ENCODE measurements at regions not wholly inside any gene's neighbourhood (a gene's known extent, or its start where the extent isn't known, plus 50 kb on each side); places are given as distances from the start of the nearest gene placed in this dataset.

DNA sequence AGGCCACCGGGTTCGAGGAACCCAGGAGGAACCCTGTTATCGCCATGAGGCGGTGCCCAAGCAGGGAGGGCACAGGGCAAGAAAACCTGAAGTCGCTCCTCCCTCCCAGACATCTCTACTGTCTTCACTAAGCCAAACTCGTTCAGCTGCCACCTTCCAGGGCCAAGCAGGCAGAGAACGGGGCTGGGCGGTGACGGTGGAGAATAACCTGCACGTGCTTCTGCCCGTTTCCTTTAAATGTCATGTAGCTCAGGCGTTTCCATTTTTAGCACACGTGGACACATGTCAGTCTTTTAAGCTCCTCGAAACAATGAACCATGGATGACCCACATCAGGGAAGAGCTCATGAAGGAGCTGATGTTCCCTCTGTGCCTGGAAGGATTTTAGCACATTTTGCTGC, 124.3 kb upstream of the KLF6 start:
- DNase-seq (ENCODE audit: low read depth in 2 of 2) = no peak

DNA sequence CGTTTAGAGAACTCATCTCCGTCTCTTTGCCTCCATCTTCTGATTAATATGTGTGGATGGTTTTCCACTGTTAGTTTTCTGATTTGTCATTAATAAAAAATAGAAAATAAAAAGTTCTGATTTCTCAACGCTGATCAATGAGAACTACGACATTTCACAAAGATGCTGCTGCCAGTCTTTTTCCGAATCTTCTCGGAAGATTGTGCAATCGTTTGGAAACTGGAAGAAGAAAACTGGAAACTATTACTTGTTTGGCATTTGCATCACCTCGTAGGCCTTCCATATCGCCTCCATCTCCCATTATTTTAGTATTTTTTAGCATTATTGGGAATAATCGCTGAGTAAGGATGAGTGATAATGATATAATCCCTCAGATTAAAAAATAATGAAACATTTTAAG, 123.2 kb upstream of the KLF6 start:
- DNase-seq (ENCODE audit: low read depth in 2 of 2) = no peak

DNA sequence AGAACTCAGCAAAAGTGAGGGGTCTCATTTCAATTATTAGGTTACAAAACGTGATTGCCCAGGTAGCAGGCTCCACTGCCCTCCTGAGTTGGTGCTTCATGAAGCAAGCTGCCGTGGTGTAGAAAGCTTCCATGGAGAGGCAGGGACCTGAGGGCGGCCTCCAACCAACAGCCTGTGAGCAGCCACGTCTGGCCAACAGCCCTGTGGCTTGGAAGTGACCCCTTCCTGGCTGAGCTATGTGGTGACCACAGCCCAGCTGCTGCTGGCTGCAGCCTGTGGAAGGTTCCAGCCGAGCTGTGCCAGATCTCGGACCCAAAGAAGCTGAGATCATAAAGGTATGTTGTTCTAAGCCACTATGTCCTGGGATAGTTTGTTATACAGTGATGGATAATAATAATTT, 122.5 kb upstream of the KLF6 start:
- DNase-seq (ENCODE audit: low read depth in 2 of 2) = no peak

DNA sequence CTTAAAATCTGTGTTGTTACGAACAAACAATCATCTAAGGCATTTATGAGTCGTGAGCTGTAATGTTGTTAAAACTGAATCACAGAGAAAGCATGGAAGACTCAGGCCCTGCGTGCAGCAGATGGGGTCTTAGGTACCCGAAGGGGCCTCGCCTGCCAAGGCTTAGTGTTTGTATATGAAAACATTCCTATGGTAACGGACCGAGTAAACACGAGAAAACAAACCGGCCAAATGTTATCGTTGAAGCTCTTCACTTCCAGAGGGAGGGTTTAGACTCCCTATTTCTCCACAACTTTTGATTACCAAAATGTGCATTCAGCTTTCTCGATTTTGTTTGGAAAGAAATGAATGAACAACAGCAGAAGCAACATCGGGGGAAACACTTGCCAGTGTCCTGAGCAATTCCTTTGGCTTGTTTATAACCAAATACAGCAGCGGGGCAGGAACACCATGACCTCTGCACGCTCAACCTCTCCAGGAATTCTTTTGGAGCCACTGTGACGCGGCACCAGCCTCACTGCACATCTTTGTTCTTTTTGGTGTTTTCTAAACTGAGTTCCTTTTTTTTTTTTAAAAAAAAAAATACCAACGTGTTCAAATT, 121.6 kb upstream of the KLF6 start:
- DNase-seq (ENCODE audit: low read depth in 2 of 2) = no peak

DNA sequence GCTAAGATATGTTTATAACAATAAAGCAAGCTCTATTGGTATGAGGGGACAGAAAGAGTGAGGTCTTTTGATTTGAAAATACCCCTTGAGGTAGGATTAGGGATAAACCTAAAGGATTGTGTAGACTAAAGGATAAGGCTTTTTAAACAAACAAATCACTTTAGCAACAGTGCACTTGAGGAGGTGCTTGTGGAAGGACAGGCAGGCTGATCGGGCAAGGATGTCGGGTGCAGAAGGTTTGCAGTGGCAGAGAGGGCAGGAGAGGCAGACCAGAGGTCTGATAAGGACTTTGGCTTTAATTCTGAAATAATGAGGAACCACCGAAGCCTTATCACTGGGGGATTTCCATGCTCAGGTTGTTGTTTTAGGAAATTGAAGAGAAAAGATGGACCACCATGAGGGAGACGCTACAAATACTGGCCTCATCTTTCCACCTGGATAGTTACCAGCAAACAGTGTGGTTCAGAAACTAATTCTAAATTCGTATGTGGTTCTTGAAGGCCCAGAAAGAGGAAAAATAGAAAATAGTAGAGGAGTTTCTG, 119.5 kb upstream of the KLF6 start:
- DNase-seq (ENCODE audit: low read depth in 2 of 2) = no peak

DNA sequence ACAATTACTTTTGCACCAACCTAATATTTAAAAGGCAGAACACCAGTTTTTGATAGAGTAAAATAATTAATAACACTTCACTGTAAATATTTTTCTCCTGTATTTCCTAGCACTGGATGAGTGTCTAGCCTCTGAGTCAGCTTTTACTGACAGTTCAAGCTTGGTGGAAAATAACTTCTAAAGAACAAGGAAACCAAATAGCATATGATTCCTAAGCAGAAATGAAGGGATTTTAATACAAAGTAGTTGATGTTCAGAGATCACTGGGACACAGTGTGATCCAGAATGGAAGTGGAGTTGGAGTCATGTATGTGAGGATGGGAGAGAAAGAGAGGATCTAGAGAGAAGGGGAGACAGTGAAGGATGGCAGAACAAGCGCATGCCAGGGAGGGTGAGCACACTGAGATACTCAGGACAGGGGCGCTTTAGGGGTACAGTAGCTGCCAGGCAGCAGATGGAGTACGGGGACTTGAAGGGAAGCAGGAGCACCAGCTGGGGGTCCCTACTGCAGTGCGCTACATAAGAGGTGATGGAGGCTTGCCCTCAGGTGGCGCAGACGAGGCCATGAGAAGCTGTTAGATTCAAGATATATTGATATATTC, 117.9 kb upstream of the KLF6 start:
- DNase-seq (ENCODE audit: low read depth in 2 of 2) = no peak

DNA sequence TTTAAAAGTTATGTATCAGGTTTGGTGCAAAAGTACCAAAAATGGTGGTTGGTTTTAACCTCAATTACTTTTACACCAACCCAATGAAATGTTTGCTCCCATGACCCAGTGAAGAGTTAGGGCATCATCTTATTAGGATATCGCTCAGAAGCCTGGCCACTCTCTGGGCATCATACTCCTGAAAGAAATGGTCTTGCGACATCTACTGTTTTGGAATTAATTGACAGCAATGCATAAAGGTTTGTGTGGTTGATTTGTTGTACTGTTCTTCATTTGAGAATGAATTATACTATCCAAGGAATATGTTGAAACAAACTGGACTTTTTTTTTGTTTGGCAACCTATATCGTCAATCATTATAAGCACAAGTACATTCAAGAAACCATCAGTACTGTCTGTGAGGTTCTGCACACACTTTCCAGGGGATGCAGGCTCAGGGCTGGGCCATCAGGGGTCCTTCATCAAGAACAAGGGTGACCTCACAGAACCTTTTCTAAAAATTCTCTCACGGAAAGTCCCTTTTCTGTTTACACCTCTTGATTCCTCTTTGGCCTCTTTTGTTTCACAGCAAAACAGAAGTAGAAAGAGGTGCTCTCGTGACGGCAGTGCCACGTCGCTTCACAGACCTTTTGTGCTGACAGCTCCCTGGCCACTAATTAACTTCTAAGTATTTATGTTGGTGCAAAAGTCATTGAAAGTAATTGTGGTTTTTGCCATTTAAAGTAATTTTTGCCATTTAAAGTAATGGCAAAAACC, 117.2 kb upstream of the KLF6 start:
- DNase-seq (ENCODE audit: low read depth in 2 of 2) = peak in 1 of 2 donors; percentile 38

DNA sequence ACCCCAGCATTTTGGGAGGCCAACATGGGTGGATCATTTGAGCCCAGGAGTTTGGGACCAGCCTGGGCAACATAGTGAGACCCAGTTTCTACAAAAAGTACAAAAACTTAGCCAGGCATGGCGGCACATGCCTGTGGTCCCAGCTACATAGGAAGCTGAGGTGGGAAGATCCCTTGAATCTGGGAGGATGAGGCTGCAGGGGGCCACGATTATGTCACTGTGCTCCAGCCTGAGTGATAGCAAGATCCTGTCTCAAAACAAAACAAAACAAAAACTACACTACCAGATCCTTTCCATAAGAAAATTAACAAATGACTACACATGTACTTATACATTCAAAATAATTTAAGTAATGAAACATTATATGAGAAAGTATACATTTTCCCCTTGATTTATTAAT, 116.4 kb upstream of the KLF6 start:
- no peak for DNase-seq (ENCODE audit: low read depth in 2 of 2)

DNA sequence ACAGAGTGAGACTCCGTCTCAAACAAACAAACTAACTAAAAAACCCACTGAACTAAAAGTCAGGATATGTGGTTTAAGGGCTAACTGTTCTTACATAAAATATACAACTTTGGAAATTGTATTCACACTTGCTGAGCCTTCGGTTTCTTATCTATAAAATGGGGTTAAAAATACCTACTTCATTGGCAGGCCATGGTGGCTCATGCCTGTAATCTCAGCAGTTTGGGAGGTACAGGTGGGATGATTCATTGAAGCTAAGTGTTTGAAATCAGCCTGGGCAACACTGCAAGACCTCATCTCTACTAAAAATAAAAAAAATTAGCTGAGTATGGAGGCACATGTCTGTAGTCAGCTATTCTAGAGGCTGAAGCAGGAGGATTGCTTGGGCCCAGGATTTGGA, 115.4 kb upstream of the KLF6 start:
- DNase-seq (ENCODE audit: low read depth in 2 of 2) = no peak

DNA sequence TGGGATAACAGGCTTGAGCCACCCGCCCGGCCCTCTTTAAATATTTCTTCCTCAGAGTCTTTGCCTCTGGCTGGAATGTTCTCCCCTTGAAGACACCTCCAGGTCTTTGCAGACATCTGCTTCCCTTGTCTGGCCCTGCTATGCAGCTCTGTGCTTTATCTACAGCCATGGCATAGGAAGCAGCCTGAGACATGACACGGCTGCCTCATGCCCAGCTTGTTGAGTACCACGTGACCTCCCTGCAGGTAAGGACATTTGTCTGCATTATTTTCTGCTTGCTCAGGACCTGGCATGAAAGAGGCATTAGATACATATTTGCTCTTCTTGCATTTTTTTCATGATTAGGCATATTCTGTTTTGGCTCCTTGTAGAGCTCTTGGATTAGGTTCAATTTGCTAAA, 113.8 kb upstream of the KLF6 start:
- no peak for DNase-seq (ENCODE audit: low read depth in 2 of 2)

DNA sequence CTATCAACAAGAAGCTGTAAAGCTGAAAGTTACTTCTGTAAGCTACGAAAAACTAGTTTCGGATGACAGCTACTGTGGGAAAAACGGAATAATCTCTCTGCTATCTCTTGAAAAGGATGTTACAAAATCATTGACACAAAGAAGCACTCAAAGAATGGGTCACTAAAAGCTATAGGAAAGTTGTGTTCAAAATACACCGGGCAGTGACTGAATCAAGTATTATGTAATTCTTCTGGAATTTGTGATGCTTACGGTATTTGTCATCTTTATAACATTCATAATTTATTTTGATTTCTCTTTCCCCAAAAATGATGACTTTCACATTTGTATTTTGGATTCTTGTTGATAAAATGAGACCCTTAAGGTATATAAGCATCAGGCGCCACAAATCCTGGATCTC, 112.1 kb upstream of the KLF6 start:
- no peak for DNase-seq (ENCODE audit: low read depth in 2 of 2)

DNA sequence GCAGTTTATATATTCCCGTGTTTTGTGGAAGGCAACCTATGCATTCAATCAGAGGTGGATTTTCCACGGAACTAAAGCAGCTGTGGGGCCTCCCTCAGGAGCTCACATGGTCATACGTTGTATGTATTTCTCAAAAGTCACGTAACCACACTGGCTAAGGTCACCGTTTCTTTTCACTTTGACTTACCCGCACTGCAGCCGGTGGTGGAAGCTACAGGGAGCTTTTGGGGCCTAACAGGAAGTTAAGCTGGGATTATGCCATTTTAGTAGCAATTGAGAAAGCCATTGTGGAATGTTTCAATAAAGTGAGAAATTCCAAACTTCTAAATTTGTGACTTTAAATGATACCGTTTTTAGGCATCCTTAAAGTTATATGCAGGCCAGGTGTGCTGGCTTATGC, 111.2 kb upstream of the KLF6 start:
- no peak for DNase-seq (ENCODE audit: low read depth in 2 of 2)

DNA sequence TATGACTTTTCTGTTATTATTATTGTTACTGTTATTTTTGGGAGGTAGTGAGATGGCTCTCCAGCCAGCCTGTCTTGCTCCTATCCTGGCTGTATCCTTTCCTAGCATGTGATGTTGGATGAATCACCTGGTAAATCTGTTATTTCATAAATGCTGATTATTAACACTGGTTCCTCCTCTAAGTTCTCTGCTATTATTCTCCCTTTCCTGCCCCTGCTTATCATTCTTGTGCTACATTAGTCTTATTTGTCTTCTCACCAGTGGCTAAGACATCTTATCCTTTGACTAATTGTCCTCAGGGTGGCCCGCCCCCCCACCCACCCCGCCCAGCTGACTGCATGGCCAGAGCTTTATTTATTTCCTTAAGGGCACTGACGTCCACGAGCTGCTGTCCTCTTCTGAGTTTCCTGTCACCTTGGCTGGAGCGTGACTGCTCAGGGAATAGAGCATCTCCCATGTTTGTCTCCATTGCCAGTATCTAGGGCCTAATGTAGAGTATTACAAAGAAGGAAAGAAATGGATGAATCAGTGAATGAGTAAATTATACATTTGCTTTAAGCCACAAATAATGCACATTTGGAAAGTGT, 110.1 kb upstream of the KLF6 start:
- DNase-seq (ENCODE audit: low read depth in 2 of 2) = no peak

DNA sequence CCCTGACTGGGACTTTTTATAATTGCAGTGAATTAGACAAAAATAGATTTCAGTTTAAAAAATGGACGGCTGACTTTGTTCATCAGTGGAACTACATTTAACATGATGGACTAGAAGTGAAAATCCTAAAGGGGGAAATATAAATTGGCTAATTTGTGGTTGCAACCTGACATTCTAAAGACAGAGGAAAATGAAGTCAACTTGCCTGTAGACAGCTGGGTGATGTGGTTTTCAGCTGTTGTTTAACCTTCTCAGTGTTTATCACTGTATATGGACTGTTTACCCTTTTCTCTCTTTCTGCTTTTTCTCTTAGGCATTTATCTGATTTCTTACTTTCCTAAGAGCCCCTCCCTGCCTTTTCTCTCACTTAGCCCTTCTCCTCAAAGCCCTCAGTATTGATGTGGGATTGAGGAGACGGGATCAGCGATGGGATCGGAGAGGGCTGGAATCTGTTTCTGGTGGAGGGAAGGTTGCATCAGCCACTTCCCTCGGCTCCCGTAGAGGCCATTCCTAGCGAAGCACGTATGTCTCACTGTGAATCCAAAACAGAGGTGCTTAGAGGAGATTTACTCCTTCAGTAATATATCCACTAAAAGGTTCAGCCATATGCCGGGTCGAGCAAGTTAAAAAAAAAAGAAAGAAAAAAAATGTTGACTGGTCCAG, 109.0 kb upstream of the KLF6 start:
- DNase-seq (ENCODE audit: low read depth in 2 of 2) = no peak

DNA sequence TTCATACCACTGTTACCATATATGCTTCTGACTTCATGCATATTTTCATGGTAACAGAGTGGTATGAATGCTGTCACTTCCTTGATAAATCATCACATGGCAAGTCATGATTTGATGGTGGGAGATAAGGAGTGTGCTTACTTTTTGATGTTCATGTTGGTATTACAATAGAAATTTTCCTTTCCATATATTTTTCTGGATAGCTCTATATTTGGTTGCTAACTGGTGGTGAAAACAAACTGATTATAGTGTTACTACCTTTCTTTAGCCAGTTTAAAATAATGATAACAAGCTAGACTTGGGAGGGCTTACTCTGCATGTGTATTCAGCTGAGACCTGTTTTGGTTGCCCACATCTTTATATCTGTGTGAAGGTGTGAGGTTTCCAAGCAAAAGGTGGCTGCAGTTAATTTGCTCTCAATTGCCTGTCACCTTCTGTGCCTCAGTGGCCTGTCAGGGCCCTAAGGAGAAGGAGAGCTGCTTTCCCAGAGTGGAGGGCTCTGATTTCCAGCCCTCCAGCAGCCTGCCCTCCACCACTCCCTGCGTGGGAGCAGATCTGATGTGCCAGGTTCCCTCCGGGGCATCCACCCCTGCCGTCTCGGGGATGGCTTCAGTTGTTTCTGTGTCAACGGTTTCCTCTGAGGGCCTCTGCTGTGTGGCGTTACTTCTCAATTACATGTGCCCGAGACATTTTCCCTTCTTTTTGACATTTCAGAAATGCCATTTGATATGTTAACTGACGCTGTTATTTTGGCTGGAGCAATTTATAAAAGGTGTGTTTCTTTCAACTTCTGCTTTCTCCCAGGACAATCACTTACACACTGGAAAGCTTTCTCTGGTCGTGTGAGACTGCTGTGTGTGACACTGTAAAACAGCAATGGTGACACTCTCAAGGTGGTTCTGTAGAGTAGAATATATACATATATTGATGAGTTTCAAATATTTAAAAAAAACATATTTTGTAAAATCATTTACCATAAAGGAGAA, 107.7 kb upstream of the KLF6 start:
- peak; percentile 11 to 17 for DNase-seq (ENCODE audit: low read depth in 2 of 2)

DNA sequence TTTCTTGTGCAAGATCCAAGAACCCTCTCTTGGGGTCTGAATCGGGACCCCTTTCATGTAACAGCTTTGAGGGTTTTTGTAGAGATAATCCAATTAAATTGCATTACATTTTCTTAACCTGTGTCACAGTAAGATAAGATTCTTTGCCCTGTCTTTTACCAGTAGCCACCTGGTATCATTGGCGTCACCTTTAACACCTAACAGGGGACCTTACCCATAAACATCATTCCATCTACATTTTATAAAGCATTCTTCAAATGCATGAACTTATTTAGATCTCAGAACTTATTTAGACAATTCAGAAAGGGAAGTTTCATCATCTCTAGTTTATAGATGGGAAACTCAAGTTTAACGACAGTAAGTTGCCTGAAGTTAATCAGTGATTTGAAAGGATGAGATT, 106.4 kb upstream of the KLF6 start:
- no peak for DNase-seq (ENCODE audit: low read depth in 2 of 2)

DNA sequence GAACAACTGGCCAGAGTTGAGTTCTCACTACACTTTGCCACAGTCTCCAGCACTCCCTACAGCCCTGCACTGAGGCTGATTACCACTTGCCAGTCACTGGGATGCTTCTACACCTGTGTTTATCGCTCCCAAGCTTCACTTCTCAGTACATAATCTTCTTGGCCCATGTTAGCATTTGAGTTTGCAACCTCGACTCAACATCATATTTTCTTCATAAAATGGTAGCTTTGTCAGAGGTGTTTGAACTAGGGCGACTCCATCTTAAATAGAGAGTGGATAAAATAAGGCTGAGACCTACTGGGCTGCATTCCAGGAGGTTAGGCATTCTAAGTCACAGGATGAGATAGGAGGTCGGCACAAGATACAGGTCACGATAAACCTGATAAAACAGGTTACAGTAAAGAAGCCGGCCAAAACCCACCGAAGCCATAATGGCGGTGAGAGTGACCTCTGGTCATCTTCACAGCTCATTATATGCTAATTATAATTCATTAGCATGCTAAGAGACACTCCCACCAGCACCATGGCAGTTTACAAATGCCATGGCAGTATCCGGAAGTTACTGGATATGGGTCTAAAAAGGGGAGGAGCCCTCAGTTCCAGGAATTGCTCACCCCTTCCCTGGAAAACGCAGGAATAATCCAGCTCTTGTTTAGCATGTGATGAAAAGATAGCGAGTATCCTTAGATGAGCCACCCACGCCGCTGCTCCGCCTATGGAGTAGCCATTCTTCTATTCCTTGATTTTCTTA, 105.8 kb upstream of the KLF6 start:
- no peak for DNase-seq (ENCODE audit: low read depth in 2 of 2)

DNA sequence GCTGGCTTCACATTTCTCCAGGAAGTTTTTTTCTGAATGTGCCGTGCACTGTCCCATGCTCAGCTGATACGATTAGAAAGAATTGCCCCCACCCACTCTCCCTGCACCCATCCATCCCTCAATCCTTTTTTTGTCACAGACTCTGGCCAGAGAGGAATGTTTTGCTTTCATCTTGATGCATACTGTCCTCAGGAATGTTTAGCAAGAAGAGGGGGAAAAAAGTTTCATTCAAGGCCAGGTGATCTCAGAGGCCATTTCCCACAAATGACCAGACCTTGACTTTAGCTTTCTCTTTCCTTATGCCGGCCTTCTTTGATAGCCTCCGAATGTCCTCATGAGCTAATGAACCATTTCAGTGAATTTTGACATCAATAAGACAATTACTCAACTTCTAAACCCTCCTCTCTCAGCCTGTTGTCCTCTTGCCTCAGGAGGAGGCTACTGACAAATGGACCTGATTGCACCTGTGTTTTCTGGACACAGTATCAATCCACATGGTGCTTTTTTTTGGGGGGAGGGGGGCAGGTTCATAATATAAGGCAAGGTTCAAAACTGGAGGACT, 105.0 kb upstream of the KLF6 start:
- DNase-seq (ENCODE audit: low read depth in 2 of 2) = no peak

DNA sequence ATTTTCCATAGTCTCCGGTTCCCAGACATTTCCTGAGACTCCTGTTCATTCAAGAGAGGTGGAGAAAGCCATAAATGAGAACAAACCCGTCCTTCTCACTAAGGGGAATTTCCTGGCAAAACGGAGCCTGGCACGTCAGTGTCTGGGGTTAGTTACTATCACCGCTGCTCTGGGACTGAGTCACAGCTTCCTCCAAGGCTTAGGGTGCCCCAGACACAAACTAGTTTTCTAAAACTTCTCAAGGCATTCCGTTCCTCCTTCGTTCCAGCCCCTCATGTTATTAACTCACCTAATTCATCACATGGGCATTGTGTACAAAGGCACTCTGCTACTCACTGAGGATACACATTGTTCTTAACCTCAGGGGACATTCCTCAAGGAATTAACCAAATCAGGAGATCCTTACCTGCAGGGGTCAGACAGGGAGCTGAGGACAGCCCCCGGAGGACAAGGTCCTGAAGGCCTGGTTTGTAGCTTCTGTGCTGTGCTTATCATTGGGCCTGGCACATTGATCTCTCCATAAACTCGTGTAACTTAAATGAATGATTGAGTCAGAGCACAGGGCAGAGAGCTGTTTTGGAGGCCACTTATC, 103.0 kb upstream of the KLF6 start:
- DNase-seq (ENCODE audit: low read depth in 2 of 2) = peak; percentile 51 to 54

DNA sequence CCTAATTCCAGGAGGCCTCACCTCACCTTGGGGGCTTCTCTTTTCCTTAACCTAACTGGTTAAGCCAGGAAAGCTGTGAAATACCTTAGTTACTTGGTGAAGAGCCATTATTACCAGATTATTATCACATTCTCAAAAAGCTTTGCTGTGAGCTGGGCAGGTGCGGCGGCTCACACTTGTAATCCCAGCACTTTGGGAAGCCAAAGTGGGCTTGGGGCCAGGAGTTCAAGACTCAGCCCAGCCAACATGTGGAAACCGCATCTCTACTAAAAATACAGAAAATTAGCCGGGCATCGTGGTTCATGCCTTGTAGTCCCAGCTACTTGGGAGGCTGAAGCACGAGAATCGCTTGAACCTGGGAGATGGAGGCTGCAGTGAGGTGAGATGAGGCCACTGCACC, 102.4 kb upstream of the KLF6 start:
- no peak for DNase-seq (ENCODE audit: low read depth in 2 of 2)

Measured in stimulated activated CD8-positive, alpha-beta memory T cell treated with anti-CD3 and anti-CD28 coated beads, Interleukin-7, amount 100 ng/mL, for 4 hours (primary cell).